ENCODE measurements at regions not wholly inside any gene's neighbourhood (a gene's known extent, or its start where the extent isn't known, plus 50 kb on each side); places are given as distances from the start of the nearest gene placed in this dataset.

- no peak for TF ChIP-seq TAF1 (IDR thresholded peaks at IDR 0.05; ENCODE audit: borderline replicate concordance, low read depth, low read length)
- TF ChIP-seq POLR2AphosphoS5 (IDR thresholded peaks at IDR 0.05; ENCODE audit: low read depth, low read length) = no peak
These were observed 134.8 kb upstream of the KIF5B start for GRCh38 chr10:32190890-32191491.
